Activated T-helper 9 cell treated with anti-CD3 and anti-CD28 coated beads, Interleukin-2, amount 50 U/mL, for 16 hours (primary cell): ENCODE measurements at regions not wholly inside any gene's neighbourhood (a gene's known extent, or its start where the extent isn't known, plus 50 kb on each side); places are given as distances from the start of the nearest gene placed in this dataset.
"Not testable (repeated sequence)": the region's sequence is repeated elsewhere in the genome, so short reads cannot be mapped to it uniquely, and the experiment has no call there.

Experiments used
- DNase-seq: peaks from one replicate; pipeline ENCODE4 v3.0.0-alpha.2; 2020; ENCODE audit warnings: low read depth

DNA sequence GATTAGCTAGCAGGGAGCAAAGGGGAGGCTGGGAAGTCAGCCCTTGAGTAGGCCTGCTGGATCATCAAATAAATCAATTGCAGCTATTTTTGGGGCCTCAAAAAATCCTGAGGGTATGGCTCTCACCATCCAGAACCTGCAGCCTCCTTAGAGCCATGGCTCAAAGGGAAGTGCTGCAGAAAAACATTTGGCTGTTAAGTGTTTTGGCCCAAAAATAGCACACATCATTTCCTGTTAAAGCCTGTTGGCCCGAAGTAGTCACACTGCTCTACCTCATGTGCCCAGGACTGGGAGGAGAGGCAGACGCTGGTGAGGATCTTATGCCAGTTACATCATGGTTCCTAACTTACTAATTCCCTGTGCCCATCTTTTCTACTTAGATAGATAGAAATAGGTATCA is 176.8 kb upstream of the PLGLB1 start:
- DNase-seq: not testable (repeated sequence)

DNA sequence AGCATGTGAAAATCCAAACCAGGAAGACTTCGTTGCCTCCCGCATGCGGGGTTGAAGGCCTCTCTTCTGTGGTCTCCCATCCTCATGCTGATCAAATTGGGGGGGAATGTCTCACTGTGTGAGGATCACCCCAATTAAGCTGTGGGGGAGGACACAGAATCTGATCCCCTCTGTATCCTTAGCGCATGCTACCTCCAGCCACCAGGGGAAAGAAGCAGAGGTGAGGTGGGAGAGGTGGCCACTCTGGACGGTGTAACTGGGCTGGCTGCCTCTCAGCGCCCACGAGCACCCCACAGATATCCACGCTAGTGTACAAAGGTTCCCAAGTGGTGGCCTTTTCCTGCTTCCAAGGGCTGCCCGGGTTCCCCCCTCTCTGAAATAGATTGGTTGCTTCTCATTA is 177.6 kb upstream of the PLGLB1 start:
- not testable (repeated sequence) for DNase-seq

DNA sequence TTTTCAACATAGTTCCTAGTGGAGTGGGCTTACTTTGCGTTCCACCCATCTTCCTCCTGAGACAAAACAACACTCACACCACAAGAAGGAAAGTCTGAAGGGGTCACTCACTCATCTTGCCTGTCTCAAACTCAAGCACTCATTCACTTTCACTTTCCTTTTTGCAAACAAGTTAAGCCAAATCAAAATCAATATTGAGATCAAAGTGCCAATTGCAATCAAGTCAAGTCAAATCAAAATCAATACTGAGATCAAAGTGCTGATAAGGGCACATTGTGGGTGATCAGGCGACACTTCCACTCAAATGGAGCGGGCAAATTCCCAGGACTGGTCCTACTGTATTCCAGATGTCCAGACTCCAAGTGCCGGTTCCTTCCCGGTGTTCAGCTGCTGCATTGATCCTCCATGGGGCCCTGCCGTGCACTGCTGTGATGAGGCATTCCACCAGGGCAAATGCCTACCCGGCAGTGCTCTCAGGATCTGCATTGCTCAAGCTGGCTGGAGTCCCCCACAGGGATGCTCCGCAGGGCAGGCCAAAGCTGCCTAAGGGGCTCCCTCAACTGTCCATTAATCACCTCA is 183.0 kb upstream of the PLGLB1 start:
- not testable (repeated sequence) for DNase-seq

DNA sequence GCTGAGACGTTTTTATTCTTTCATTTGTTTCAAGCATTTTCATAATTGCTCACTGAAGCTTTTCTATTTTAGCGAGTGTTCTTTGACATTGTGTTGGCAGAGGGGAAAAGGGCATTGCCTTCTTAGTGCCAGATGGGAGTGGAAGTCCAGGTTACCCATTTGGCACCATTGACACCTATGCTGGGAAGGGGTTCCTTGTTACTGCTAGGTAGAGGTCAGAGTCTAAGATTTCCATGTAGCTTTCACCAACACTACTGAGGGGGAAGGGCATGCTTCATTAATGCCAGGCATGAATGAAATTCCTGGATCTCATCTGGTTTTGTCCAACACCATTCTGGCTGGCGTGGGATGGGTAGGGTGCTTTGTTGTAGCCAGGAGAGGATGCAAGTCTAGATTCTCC is 191.3 kb upstream of the PLGLB1 start:
- not testable (repeated sequence) for DNase-seq

DNA sequence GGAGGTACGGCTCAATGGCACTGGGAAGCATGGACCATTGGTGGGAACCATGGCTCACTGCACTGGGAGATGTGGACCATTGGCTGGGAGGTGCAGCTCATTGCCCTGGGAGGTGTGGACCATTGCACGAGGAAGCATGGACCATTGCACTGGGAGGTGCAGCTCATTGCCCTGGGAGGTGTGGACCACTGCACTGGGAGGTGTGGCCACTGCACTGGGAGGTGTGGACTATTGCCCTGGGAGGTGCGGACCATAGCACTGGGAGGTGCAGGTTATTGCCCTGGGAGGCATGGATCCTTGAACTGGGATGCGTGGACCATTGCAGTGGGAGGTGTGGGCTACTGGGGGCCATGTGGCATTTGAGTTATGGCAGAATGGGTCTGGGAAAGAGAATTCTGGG is 195.4 kb upstream of the PLGLB1 start:
- not testable (repeated sequence) for DNase-seq

DNA sequence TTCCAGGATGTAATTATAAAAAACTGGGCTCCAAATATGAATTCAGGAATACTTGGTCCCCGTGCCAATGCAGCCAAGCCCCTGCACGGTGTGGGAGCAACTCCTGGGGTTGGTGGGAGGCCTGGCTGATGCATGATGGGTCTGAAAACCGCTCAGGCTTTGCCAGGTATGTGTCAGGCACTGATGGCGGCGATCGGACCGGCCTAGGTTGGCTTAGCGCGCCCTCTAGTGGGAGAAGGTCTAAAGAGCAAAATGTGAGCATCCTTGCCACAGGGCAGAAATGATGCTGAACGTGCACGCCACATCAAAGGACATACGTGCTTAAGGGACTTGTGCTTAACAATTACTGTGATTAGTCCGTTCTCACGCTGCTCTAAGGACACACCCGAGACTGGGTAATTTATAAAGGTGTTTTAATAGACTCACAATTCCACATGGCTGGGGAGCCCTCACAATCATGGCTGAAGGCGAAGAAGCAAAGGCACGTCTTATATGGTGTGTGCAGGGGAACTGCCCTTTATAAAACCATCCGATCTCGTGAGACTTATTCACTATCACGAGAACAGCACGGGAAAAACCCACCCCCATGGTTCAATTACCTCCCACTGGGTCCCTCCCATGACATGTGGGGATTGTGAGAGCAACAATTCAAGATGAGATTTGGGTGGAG is 196.2 kb upstream of the PLGLB1 start:
- peak; percentile 32 for DNase-seq

DNA sequence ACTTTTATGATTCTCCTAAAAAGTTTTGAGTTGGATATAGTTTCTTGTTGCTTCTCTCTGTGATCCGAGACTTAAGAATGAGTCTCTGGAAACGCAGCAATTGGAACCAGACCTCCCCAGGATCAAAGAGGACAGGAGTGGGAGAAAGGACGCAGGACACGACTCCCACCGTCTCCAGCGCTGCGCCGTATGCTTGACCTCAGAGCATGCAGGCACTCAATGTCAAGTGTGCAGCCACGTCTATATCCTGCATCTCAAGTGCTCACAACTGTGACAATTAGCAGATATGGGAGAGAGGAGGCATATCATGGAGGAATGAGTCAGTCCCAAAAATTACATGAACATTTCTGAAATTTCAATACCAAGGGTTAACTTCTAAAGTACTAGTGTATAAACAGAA is 199.0 kb upstream of the PLGLB1 start:
- DNase-seq: not testable (repeated sequence)

DNA sequence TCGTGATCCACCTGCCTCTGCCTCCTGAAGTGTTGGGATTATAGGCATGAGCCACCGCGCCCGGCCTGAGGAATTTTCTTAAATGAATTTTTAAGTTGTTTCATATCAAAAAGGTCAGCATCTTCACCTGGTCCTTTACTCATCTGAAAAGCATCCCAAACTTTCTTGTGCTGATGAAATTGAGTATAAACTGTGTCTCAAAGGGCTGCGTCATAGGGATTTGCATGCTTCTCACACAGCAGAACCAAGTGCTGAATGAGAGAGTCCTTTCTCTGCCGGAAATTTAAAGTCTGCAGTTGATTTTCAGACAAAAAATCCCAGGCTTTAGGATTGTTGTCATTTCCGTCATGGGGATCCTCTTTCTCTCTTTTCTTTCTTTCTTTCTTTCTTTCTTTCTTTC is 200.5 kb upstream of the PLGLB1 start:
- not testable (repeated sequence) for DNase-seq

DNA sequence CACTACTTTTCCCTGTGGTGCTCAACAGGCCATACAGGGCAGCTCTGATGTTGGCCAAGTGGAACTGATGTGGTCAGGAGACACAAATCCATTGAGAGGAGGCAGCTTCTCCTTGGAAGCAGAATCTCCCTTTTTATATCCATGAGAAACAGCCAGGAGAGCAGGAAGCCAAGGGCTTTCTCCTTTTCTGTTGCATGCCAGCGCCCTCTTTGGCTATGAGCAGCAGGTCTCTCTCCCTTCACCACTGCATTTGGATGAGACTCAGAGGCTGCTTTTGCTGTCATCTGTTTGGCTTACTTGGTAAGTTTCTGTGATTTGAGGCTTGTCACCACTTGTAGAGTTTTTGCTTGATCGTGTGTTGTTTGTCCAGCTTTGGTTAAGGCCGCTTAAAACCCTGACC is 202.2 kb upstream of the PLGLB1 start:
- DNase-seq: not testable (repeated sequence)

DNA sequence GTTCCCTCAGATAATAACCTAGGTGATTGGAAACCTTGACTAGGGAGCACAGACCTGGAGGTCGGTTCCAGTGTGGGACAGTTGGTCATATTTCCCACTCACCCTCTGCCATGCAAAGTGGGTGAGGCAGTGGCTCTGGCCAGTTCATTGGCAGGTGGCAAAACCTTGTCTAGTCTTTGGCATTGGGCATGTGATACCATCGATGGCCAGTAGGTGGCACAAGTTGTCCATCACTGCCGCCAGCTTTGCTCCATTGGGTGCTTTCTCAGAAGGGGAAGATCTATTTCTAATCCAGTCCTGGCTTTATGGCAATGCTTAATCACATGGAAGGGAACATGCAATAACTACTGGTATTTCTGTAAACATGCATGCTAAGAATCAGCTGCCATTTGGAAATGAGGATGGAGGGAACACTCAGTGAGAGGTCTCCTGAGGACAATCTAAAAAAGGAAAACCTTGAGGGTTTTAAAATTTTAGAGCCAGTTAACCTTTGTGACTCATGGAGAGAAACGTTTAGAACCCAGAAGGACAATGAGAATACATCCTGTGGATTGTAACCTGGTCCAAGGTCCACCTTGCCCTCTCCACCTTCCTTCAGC is 207.5 kb upstream of the PLGLB1 start:
- not testable (repeated sequence) for DNase-seq

DNA sequence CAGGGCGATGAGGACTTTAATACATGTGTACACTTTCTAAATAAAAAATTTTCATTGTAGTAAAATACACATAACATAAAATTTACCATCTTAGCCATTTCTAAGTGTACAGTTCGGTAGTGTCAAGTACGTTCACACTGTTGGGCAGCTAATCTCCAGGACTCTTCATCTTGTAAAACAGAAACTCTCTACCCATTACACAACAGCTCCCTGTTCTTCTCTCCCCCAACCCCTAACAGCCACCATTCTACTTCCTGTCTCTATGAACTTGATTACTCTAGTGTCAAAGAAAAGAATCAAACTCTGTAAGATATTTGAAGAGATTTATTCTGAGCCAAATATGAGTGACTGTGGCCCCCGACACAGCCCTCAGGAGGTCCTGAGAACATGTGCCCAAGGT is 208.3 kb upstream of the PLGLB1 start:
- not testable (repeated sequence) for DNase-seq

DNA sequence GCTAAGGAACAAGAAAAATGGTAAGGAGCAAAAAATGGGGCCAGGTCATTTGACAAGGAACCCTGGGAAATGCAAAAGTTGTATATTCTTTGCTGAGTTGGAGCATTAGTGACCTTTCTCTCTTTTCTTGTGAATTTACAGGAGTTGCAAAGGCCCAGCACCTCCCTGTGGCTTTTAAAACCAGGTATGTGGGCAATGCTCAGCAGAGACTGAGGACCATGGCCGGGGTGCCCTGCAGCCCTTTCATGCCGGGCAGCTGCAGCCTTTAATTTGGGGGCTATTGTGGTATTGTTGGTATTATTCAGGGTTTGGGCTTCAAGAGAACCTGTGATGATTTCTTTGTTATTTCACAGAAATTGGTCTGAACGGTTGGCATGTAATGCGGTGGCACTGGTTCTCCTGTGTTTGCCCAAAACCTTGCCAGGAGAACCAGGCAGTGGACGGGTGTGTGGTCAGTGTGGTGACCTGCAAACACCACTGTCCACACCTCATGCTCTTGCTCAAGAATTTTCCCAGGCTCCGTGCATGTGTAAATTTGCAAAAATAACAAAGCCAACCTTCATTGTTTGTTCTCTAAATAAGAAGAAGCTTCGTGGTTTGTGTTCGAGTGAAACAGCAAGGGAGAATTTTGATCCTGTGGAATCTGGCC is 213.8 kb upstream of the PLGLB1 start:
- not testable (repeated sequence) for DNase-seq

DNA sequence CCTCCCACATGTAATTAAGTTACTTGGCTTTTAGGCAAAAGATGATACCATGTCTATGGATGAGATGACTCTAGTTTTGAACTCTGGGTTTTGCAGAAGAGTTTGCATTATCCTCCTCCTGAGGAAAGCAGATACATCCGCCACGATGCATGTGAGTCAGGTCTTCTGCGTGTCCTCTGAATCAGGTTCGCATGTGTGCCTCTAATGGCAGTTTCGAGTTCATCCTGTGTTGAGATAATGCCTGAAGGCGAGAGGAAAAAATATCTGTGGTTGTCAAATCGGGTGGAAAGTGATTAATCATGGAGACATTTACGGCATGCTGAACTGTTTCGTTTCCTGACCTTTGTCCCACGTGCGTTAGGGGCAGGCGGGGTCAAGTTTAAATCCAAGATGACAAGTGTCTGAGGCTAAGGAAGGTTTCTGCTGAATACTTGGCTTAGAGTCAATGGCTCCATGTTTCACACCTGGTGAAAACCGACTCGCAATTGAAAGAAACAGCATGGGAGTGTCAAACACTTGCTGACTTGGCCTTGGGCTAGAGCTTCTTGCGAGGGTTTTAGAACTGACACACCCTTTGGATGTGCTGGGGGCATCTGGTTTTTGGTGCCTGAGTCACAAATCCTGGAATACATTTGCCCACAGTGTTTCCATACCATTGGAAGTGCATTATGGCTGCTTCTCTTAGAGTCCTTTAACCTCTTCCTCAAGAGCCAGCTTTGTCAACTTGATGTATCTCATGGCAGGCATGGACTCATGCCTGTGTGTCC is 216.1 kb upstream of the PLGLB1 start:
- DNase-seq: not testable (repeated sequence)

DNA sequence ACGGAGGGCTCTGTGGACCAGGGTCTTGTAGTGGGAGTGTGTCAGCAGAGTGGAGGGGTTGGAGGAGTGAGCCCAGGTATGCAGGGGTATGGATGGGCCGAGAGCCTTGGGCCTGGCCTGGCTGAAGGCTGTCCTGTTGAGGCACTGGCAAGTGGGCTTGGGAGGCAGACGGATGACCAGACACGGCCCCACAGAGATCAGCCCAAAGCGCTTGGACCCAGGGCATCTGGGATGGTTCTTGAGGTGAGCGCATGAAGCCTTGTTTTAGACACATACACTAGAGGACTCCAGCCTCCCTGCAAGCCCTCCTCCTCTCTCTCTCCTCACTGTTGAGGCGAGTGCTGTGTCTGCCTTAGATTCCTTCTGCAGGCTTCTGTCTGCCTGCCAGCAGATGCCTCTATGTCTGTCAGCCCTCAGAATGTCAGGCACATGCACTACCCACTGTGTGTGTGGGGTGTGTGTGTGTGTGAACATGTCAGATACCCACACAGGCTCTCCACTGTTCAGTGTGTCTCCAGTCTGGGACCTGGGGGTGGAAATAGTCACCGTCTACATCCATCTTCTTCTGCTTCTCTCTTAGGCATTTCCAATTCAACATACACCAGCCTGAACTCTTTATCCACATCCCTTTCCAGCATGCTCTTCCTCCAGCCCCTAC is 218.0 kb upstream of the PLGLB1 start:
- not testable (repeated sequence) for DNase-seq

DNA sequence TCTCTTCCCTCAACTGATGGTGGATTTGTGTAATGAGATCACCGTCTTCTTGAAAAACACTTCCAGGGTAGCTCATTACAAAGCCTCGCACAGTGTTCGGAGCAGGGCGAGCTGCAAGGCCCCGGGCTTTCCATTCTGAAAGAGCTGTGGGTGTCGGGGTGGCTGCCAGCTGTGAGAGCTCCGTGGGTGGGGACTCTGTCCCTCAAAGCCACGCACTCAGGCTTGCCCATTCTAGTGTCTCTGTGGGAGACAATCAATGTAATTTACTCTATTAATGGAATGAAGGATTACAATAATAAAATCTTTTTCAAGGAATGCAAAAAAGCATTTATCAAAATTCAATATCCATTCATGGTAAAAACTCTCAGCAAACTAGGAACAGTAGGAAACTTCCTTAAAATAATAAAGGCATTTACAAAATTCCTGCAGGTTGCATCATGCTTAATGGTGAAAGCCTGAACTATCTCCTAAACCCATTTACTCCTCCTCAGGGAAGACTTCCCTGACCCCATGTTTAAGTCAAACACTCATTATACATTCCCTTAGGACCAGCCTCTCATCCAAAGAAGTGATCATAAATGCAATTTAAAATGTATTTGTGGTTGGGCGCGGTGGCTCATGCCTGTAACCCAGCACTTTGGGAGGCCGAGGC is 224.5 kb upstream of the PLGLB1 start:
- DNase-seq: not testable (repeated sequence)

DNA sequence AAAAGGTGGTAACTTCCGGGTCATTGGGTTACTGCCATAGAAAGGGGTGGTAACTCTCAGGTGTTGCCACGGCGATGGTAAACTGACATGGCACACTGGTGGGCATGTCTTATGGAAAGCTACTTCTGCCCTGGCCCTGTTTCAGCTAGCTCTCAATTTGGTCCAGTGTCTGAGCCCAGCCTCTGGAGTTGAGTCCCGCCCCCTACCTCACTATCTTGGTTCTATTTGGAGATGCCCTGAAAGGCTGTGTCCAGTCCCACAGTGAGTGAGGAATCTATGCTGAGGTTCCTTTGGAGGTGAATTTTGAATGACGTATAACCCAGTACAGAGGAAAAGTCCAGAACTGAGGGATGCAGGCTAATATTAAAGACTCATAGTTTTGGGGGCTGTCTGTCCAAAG is 230.4 kb upstream of the PLGLB1 start:
- DNase-seq: not testable (repeated sequence)

DNA sequence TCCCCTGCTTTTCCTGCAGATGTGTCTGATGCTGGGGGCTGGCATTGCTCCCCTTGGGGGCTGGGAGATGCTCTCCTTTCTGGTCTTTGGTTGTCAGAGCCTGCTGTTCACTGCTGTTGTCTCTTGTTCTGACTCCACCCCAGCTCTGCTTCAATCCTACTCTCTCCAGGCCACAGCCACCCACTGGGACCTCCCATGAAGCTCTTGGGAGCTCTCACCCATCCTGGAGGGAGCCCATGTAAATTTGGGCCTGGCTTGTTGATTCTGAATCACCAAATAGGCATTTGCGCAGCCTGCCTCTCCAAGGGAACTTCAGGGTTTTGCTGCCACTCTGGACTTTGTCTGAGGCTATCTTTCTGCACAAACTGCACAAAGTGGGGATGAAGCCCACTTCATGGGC is 232.9 kb upstream of the PLGLB1 start:
- DNase-seq: not testable (repeated sequence)

DNA sequence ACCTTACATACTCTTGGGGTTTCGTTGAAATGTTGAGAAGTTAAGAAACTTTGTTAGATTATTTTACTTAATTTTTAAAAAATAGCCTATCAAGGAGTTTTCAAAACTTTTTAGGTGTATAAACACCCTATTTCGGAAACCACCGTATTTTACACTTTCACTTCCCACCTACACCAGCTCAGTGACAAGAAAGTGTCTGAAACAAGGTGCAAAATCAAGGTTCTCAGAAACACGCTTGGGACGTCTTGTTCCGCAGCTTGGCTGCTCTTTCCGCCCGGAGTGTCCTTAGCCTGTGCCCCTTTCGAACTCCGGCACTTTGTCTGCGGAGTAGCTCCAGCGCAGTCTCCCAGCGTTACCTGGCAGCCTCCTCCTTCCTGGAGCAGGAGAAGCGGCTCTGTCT is 233.8 kb upstream of the PLGLB1 start:
- DNase-seq: not testable (repeated sequence)

DNA sequence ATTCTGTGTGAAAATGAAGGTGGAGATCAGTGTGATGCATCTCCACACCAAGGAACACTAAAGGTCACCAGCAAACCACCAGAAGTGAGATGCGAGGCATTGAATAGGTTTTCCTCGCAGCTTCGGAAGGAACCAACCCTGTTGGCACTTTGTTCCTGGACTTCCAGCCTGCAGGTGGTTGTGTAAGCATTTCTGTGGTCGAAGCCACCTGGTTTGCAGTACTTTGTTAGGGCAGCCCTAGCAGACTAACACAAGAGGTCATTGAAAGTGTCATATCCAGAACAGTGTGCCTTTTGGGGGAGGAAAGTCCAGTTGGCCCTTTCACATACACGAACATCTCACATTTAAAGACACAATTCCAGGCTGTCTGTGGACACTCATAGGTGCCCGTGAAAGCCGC is 237.2 kb upstream of the PLGLB1 start:
- DNase-seq: not testable (repeated sequence)

DNA sequence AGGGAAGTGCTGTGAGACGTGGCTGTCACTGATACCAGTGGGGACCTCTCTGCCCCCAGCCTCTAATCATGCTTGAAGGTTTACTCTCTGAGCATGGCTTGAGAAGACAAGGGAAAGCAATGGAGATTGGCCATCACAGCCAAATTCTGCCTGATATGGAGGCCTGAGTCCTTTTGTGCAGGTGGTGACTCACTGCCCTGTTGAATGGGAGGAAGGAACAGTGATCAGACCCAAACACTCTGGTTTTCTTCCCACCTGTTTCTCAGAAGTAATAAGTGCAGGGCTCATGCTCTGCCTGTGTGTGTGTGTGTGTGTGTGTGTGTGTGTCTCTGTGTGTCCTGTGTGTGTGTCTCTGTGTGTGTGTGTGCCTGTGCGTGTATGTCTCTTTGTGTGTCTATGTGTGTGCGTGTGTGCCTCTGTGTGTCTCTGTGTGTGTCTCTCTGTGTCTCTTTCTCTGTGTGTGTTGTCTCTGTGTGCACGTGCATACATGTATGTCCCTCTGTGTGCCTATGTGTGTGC is 240.6 kb upstream of the PLGLB1 start:
- DNase-seq: not testable (repeated sequence)
